ENCODE measurements at regions not wholly inside any gene's neighbourhood (a gene's known extent, or its start where the extent isn't known, plus 50 kb on each side); places are given as distances from the start of the nearest gene placed in this dataset.

DNA sequence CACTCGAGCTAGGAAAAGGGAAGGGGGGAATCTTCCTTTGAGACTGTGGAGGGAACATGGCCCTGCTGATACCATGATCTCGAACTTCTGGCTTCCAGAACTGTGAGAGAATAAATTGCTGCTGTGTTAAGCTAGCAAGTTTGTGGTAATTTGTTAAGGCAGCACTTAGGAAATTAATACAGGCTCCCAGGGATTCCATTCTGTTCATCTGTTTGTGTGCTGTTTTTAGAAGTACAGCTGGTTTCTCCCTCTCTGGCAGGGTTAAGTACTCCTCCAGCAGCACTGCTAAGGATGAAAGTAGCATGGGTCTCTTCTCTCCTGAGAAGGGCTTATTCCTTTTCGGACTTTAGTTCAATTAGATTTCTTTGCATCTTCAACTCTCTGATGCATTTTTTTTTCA is 268.3 kb downstream of the HHIPL2 start:
- TF ChIP-seq OSR1 (CRISPR knock-in tag; IDR thresholded peaks at IDR 0.05) (no peak), ZNF565 (CRISPR knock-in tag; conservative IDR thresholded peaks at IDR 0.05; ENCODE audit: low read depth) (no peak), GLIS3 (CRISPR knock-in tag; IDR thresholded peaks at IDR 0.05) (no peak), PPARA (CRISPR knock-in tag; IDR thresholded peaks at IDR 0.05; ENCODE audit: borderline replicate concordance) (no peak), TOX (CRISPR knock-in tag; IDR thresholded peaks at IDR 0.05; ENCODE audit: borderline replicate concordance) (no peak), ARNTL (CRISPR knock-in tag; IDR thresholded peaks at IDR 0.05; ENCODE audit: borderline replicate concordance, low read depth) (no peak), SNAI2 (CRISPR knock-in tag; IDR thresholded peaks at IDR 0.05) (no peak)
- TF ChIP-seq, protein P1, sequence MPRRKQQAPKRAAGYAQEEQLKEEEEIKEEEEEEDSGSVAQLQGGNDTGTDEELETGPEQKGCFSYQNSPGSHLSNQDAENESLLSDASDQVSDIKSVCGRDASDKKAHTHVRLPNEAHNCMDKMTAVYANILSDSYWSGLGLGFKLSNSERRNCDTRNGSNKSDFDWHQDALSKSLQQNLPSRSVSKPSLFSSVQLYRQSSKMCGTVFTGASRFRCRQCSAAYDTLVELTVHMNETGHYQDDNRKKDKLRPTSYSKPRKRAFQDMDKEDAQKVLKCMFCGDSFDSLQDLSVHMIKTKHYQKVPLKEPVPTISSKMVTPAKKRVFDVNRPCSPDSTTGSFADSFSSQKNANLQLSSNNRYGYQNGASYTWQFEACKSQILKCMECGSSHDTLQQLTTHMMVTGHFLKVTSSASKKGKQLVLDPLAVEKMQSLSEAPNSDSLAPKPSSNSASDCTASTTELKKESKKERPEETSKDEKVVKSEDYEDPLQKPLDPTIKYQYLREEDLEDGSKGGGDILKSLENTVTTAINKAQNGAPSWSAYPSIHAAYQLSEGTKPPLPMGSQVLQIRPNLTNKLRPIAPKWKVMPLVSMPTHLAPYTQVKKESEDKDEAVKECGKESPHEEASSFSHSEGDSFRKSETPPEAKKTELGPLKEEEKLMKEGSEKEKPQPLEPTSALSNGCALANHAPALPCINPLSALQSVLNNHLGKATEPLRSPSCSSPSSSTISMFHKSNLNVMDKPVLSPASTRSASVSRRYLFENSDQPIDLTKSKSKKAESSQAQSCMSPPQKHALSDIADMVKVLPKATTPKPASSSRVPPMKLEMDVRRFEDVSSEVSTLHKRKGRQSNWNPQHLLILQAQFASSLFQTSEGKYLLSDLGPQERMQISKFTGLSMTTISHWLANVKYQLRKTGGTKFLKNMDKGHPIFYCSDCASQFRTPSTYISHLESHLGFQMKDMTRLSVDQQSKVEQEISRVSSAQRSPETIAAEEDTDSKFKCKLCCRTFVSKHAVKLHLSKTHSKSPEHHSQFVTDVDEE (CRISPR knock-in tag; IDR thresholded peaks at IDR 0.05): no peak

All from SK-N-SH treated with all-trans-retinoic acid at 6 μM for 48 hours (cell line).